Hepatocyte (in vitro differentiated cells): ENCODE measurements at regions not wholly inside any gene's neighbourhood (a gene's known extent, or its start where the extent isn't known, plus 50 kb on each side); places are given as distances from the start of the nearest gene placed in this dataset.
A peak's percentile ranks its signal among the peaks of the same experiment; 100 is the strongest.

Source experiments
- DNase-seq: peaks from one replicate; pipeline ENCODE4 v3.0.0-alpha.2; 2016; ENCODE audit warnings: low spot score
- H2AFZ ChIP-seq: fragments of 200-600 bp; sonication (generic); 2 replicates; pipeline ENCODE4 v1.6.0; 2016; ENCODE audit warnings: antibody characterized with exemption, mild to moderate bottlenecking
- H3K27ac ChIP-seq: fragments of 200-600 bp; sonication (generic); 2 replicates; pipeline ENCODE4 v1.5.1; 2016; ENCODE audit warnings: mild to moderate bottlenecking
- H3K27me3 ChIP-seq: fragments of 200-600 bp; sonication (generic); 2 replicates; pipeline ENCODE4 v1.6.1; 2016
- H3K36me3 ChIP-seq: fragments of 200-600 bp; sonication (generic); replicated peaks from 2 replicates; pipeline ENCODE4 v1.5.1; 2016; ENCODE audit warnings: low read depth; ENCODE audit not compliant: insufficient read depth
- H3K4me1 ChIP-seq: fragments of 200-600 bp; sonication (generic); 2 replicates; pipeline ENCODE4 v1.5.1; 2016; ENCODE audit warnings: mild to moderate bottlenecking, moderate library complexity; ENCODE audit not compliant: insufficient read depth
- H3K4me2 ChIP-seq: fragments of 200-600 bp; sonication (generic); 2 replicates; pipeline ENCODE4 v1.6.0; 2016
- H3K4me3 ChIP-seq: fragments of 200-600 bp; sonication (generic); 2 replicates; pipeline ENCODE4 v1.5.1; 2016; ENCODE audit warnings: mild to moderate bottlenecking
- H3K79me2 ChIP-seq: fragments of 200-600 bp; sonication (generic); 2 replicates; pipeline ENCODE4 v1.6.0; 2017; ENCODE audit warnings: mild to moderate bottlenecking
- H3K9me2 ChIP-seq: fragments of 200-600 bp; sonication (generic); replicated peaks from 2 replicates; pipeline ENCODE4 v1.6.0; 2017; ENCODE audit warnings: mild to moderate bottlenecking; ENCODE audit not compliant: insufficient read depth
- H3K9me3 ChIP-seq: fragments of 200-600 bp; sonication (generic); 2 replicates; pipeline ENCODE4 v1.5.1; 2016; ENCODE audit warnings: low read depth, mild to moderate bottlenecking
- H4K20me1 ChIP-seq: fragments of 200-600 bp; sonication (generic); 2 replicates; pipeline ENCODE4 v1.6.0; 2016; ENCODE audit warnings: mild to moderate bottlenecking; ENCODE audit not compliant: insufficient read depth, poor library complexity, severe bottlenecking
- CTCF ChIP-seq: fragments of 200-600 bp; sonication (generic); IDR thresholded peaks from 2 replicates; pipeline ENCODE4 v1.5.1; 2016; ENCODE audit warnings: antibody characterized with exemption, mild to moderate bottlenecking; ENCODE audit not compliant: poor library complexity
- EZH2 ChIP-seq: fragments of 200-600 bp; sonication (generic); IDR thresholded peaks from 2 replicates; pipeline ENCODE4 v1.6.1; 2016; ENCODE audit warnings: antibody characterized with exemption, mild to moderate bottlenecking, borderline replicate concordance
- EZH2phosphoT487 ChIP-seq: fragments of 200-600 bp; sonication (generic); IDR thresholded peaks from one replicate; pipeline ENCODE4 v1.6.1; 2018; ENCODE audit warnings: antibody characterized with exemption, mild to moderate bottlenecking, low read depth, moderate library complexity; ENCODE audit not compliant: unreplicated experiment, severe bottlenecking
- WGBS: methylation state at CpG from one replicate; pipeline ENCODE4 v1.1.6; 2016; ENCODE audit warnings: low lambda C conversion rate; ENCODE audit errors: missing lambda C conversion rate; 5-methylcytosine and 5-hydroxymethylcytosine counted together

- Histone ChIP-seq H3K9me3 (peaks cover 7% of the 10 kb centered on the region), H3K27me3 (no peaks in the 10 kb centered on the region), H4K20me1 (no peaks in the 10 kb centered on the region), H3K4me3 (no peak overlapping the region), H3K9me2 (no peaks in the 10 kb centered on the region), H3K4me1 (no peaks in the 10 kb centered on the region), H3K36me3 (no peaks in the 10 kb centered on the region), H3K27ac (no peak overlapping the region), H3K4me2 (no peak overlapping the region), H3K79me2 (no peaks in the 10 kb centered on the region), H2AFZ (no peak overlapping the region)
- TF ChIP-seq CTCF (no peak), EZH2phosphoT487 (no peak), EZH2 (no peak)
- WGBS = 81% methylated on average over 2 of the region's 2 CpGs
- DNase-seq = no peak
Observed at GRCh38 chr5:124007675-124008398, 495.9 kb downstream of the CSNK1G3 start.

GRCh38 chr5:124001036-124001615 lies 489.1 kb downstream of the CSNK1G3 start:
- Histone ChIP-seq H3K9me2 (no peaks in the 10 kb centered on the region), H3K4me2 (peak overlapping the region; percentile 1), H3K79me2 (no peaks in the 10 kb centered on the region), H3K36me3 (no peaks in the 10 kb centered on the region), H3K4me1 (peaks cover 39% of the 10 kb centered on the region), H3K27ac (no peak overlapping the region), H4K20me1 (no peaks in the 10 kb centered on the region), H3K9me3 (no peaks in the 10 kb centered on the region), H3K27me3 (no peaks in the 10 kb centered on the region), H2AFZ (no peak overlapping the region), H3K4me3 (no peak overlapping the region)
- no peak for TF ChIP-seq EZH2
- no peak for TF ChIP-seq CTCF
- no peak for TF ChIP-seq EZH2phosphoT487
- no peak for DNase-seq
- WGBS = 67% methylated on average over 4 of the region's 4 CpGs

- no peak overlapping the region for H3K4me3 ChIP-seq
- peaks cover 39% of the 10 kb centered on the region for H3K4me1 ChIP-seq
- peak overlapping the region; percentile 1 for H3K4me2 ChIP-seq
- no peaks in the 10 kb centered on the region for H3K27me3 ChIP-seq
- H4K20me1 ChIP-seq = no peaks in the 10 kb centered on the region
- no peaks in the 10 kb centered on the region for H3K36me3 ChIP-seq
- no peaks in the 10 kb centered on the region for H3K9me3 ChIP-seq
- DNase-seq = no peak
- 60% methylated on average over 2 of the region's 2 CpGs for whole genome bisulfite sequencing
- H2AFZ ChIP-seq = no peak overlapping the region
- TF ChIP-seq EZH2phosphoT487 (no peak), EZH2 (no peak), CTCF (no peak)
- no peak overlapping the region for H3K27ac ChIP-seq
- no peaks in the 10 kb centered on the region for H3K79me2 ChIP-seq
- no peaks in the 10 kb centered on the region for H3K9me2 ChIP-seq
Observed at GRCh38 chr5:124000538-124000937, 488.6 kb downstream of the CSNK1G3 start.
